ENCODE measurements at regions not wholly inside any gene's neighbourhood (a gene's known extent, or its start where the extent isn't known, plus 50 kb on each side); places are given as distances from the start of the nearest gene placed in this dataset.

DNA sequence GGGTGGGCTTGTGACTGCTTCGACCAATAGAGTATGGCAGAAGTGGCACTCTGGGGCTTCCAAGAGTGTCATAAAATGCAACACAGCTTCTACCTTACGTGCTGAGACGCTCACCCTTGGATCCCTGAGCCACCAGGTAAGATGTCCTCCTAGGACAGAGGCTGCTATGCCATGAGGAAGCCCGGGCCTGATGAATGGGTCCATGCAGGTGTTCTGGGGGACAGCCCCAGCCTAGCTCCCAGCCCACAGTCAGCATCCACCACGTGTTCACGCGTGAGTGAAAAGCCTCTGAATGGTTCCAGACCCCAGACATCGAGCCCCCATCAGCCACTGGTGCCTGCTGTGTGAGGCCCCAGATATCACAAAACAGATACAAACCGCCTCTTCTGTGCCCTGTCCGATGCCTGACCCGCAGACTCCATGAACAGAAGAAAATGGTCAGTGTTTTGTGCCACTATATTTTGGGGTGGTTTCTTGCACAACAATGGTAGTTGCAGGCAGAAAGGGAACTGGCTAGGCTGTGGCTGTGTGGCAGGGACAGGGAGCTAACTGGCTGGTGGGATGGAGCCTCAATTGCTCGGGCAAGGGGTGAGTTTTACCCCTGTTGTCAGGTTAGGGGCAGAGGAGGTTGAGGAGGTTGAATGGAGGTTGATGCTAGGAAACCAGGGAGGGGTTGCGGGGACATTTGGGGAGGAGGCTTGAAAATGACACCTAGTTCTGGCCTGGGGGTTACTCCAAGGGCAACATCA, 92.2 kb downstream of the LINGO1 start:
- Histone ChIP-seq H3K27ac (ENCODE audit: low read length) (no peak overlapping the region), H3K4me1 (ENCODE audit: control insufficient read depth, insufficient read depth, low read length) (peaks cover 23% of the 10 kb centered on the region)

DNA sequence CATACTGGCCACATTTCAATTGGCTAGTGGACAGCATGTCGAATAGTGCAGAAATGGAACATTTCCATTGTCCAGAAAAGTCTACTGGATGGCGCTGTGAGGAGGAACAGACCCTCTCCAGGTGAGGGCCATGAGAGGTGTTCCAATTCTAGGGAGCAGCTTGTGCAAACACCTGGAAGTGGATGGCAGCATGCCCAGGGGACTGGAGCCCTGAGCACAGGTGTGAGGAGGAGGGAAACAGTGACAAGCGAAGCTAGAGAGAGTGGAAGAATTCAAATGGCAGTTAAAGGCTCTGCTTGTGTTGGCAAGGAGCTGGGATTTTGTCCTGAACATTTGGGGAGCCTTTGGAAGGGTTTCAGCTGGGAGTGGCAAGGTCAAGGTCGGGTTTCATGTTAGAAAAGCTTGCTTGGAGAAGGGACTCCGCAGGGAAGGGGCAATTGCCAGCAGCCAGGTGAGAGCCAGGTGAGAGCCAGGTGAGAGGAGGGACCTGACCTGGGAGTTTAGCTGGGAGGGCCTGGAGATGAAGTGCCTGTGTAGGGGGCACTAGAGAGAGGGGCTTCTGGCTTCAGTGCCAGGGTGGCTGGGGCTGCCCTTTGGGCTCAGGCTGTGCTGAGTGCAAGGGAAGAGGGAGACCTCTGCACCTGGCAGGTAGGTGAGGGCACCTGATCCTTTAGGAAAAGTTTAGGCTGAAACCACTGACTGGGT, 93.8 kb downstream of the LINGO1 start:
- H3K4me3 ChIP-seq (ENCODE audit: low read length in 2 of 2), result no peak overlapping the region
- peaks cover 23% of the 10 kb centered on the region for H3K4me1 ChIP-seq (ENCODE audit: control insufficient read depth, insufficient read depth, low read length)
- H3K9me3 ChIP-seq (ENCODE audit: control insufficient read depth in 2 of 2, low read length in 2 of 2), result no peaks in the 10 kb centered on the region
- no peaks in the 10 kb centered on the region for H3K27me3 ChIP-seq (ENCODE audit: control insufficient read depth in 1 of 2, insufficient read depth in 2 of 2, low read length in 2 of 2)
- no peak overlapping the region for H3K9ac ChIP-seq (ENCODE audit: low read length in 2 of 2)
- H3K27ac ChIP-seq (ENCODE audit: low read length), result no peak overlapping the region
- H3K36me3 ChIP-seq (ENCODE audit: control insufficient read depth in 2 of 2, insufficient read depth in 2 of 2, low read length in 2 of 2), result no peaks in the 10 kb centered on the region

More for the DNA sequence above, 92.2 kb downstream of the LINGO1 start:
- H3K9ac ChIP-seq (ENCODE audit: low read length in 2 of 2), result no peak overlapping the region
- H3K4me3 ChIP-seq (ENCODE audit: low read length in 2 of 2), result no peak overlapping the region
- H3K36me3 ChIP-seq (ENCODE audit: control insufficient read depth in 2 of 2, insufficient read depth in 2 of 2, low read length in 2 of 2), result no peaks in the 10 kb centered on the region
- no peaks in the 10 kb centered on the region for H3K9me3 ChIP-seq (ENCODE audit: control insufficient read depth in 2 of 2, low read length in 2 of 2)
- H3K27me3 ChIP-seq (ENCODE audit: control insufficient read depth in 1 of 2, insufficient read depth in 2 of 2, low read length in 2 of 2), result no peaks in the 10 kb centered on the region

DNA sequence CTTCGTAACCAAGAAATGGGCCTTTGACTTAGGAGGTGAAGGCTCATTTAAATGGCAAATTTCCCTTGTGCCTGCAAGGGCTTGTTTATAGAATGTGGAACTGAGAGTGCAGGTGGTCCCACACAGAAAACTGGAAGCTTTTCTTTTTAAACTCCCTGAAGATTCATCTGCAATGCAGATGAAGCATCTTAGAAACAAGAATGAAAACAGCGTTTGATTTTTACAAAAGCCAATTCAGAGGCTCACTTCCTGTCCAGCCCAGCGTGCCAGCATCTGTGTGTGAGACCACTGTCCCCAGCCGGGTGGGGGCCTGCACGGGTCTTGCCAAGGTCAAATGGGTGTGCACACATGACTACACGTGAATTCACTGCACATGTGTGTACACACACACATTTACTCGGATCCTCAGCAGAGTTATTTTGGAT, 94.7 kb downstream of the LINGO1 start:
- Histone ChIP-seq H3K9ac (ENCODE audit: low read length in 2 of 2) (no peak overlapping the region), H3K4me1 (ENCODE audit: control insufficient read depth, insufficient read depth, low read length) (peaks cover 15% of the 10 kb centered on the region), H3K27me3 (ENCODE audit: control insufficient read depth in 1 of 2, insufficient read depth in 2 of 2, low read length in 2 of 2) (no peaks in the 10 kb centered on the region), H3K4me3 (ENCODE audit: low read length in 2 of 2) (no peak overlapping the region), H3K27ac (ENCODE audit: low read length) (no peak overlapping the region), H3K9me3 (ENCODE audit: control insufficient read depth in 2 of 2, low read length in 2 of 2) (no peaks in the 10 kb centered on the region), H3K36me3 (ENCODE audit: control insufficient read depth in 2 of 2, insufficient read depth in 2 of 2, low read length in 2 of 2) (no peaks in the 10 kb centered on the region)

DNA sequence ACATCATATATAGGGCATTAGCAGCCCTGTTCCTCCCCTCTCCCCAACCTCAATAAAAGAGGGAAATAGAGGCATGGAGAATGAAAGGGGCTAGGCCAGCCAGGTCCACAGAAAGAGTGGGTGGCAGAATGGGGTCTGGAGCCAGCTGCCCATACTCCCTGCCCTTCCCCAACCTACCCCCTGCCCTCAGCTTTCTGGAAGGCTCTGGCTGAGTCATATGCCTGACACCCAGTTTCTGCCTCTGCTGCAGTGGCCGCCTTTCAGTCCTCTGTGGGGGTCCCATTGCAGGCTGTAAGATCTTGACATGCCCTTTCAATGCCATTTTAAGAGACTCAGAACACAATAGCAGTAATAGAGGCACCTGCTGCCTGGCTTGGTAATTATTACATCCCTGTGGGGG, 95.7 kb downstream of the LINGO1 start:
- Histone ChIP-seq H3K4me3 (ENCODE audit: low read length in 2 of 2) (no peak overlapping the region), H3K9ac (ENCODE audit: low read length in 2 of 2) (no peak overlapping the region), H3K9me3 (ENCODE audit: control insufficient read depth in 2 of 2, low read length in 2 of 2) (no peaks in the 10 kb centered on the region), H3K27ac (ENCODE audit: low read length) (no peak overlapping the region), H3K27me3 (ENCODE audit: control insufficient read depth in 1 of 2, insufficient read depth in 2 of 2, low read length in 2 of 2) (peaks cover 0 to 2% of the 10 kb centered on the region in 2 donors), H3K36me3 (ENCODE audit: control insufficient read depth in 2 of 2, insufficient read depth in 2 of 2, low read length in 2 of 2) (no peaks in the 10 kb centered on the region), H3K4me1 (ENCODE audit: control insufficient read depth, insufficient read depth, low read length) (peaks cover 11% of the 10 kb centered on the region)

DNA sequence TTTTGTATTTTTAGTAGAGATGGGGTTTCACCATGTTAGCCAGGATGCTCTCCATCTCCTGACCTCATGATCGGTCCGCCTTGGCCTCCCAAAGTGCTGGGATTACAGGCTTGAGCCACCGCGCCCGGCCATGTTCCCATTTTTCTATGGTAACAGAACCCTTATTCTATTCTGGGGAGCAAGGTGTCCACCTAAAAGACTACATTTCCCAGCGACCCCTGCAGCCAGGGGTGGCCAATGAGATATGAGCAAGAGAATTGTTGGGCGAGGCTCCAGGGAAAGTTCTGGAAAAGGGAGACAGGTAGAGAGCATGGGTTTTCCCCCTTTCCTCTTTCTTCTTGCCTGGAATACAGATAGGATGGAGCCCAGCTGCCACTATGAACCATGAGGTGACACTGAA, 96.9 kb downstream of the LINGO1 start:
- Histone ChIP-seq H3K9ac (ENCODE audit: low read length in 2 of 2) (no peak overlapping the region), H3K27ac (ENCODE audit: low read length) (no peak overlapping the region), H3K27me3 (ENCODE audit: control insufficient read depth in 1 of 2, insufficient read depth in 2 of 2, low read length in 2 of 2) (peaks cover 0 to 2% of the 10 kb centered on the region in 2 donors), H3K4me3 (ENCODE audit: low read length in 2 of 2) (no peak overlapping the region), H3K9me3 (ENCODE audit: control insufficient read depth in 2 of 2, low read length in 2 of 2) (no peaks in the 10 kb centered on the region), H3K4me1 (ENCODE audit: control insufficient read depth, insufficient read depth, low read length) (peaks cover 11% of the 10 kb centered on the region), H3K36me3 (ENCODE audit: control insufficient read depth in 2 of 2, insufficient read depth in 2 of 2, low read length in 2 of 2) (no peaks in the 10 kb centered on the region)
